Transverse colon (tissue), 4 donors: ENCODE measurements at regions not wholly inside any gene's neighbourhood (a gene's known extent, or its start where the extent isn't known, plus 50 kb on each side); places are given as distances from the start of the nearest gene placed in this dataset.
A peak's percentile ranks its signal among the peaks of the same experiment; 100 is the strongest.

Experiments
- DNase-seq: peaks from one replicate; pipeline ENCODE4 v3.0.0-alpha.2; 2019
- H3K27ac ChIP-seq, 4 donors: fragments of 200-600 bp; sonication (generic); 2 replicates each; pipeline ENCODE4 v1.5.1; 2016 to 2018; ENCODE audit warnings: inconsistent platforms in 4 of 4
- H3K27me3 ChIP-seq: fragments of 200-600 bp; sonication (generic); 2 replicates; pipeline ENCODE4 v1.5.1; 2017; ENCODE audit warnings: inconsistent platforms
- H3K36me3 ChIP-seq, 4 donors: fragments of 200-600 bp; sonication (generic); 2 replicates each; pipeline ENCODE4 v1.5.1; 2017 to 2019; ENCODE audit warnings: inconsistent platforms in 4 of 4
- H3K4me1 ChIP-seq, 4 donors: fragments of 200-600 bp; sonication (generic); 2 replicates each; pipeline ENCODE4 v1.5.1; 2017 to 2020; ENCODE audit warnings: inconsistent platforms in 4 of 4
- H3K4me3 ChIP-seq, 4 donors: fragments of 200-600 bp; sonication (generic); 1 replicate in 1 of 4; 2 replicates in 3 of 4; pipeline versions ENCODE4 v1.5.1 to v1.6.1; 2017 to 2019; ENCODE audit warnings: inconsistent platforms in 4 of 4
- H3K9me3 ChIP-seq, 2 donors: fragments of 200-600 bp; sonication (generic); 2 replicates each; pipeline ENCODE4 v1.5.1; 2017 to 2019; ENCODE audit warnings: inconsistent platforms in 2 of 2
- CTCF ChIP-seq, 5 experiments: fragments of 200-600 bp in 3 of 5; fragments of 450-650 bp in 2 of 5; sonication (generic) in 3 of 5; IDR thresholded peaks; 1 replicate in 2 of 5; 2 replicates in 3 of 5; pipeline ENCODE4 v1.5.1; 2016 to 2017; ENCODE audit warnings: antibody characterized with exemption in 5 of 5, inconsistent platforms in 3 of 5, mild to moderate bottlenecking in 2 of 5, moderate library complexity in 1 of 5
- EP300 ChIP-seq: sonication (generic); formaldehyde crosslinking; IDR thresholded peaks from one replicate; pipeline ENCODE4 v1.6.1; 2017; ENCODE audit warnings: antibody characterized with exemption, low read depth
- POLR2A ChIP-seq: fragments of 450-650 bp; IDR thresholded peaks from one replicate; pipeline ENCODE4 v1.6.1; 2016; ENCODE audit warnings: antibody characterized with exemption, mild to moderate bottlenecking, moderate library complexity
- POLR2AphosphoS5 ChIP-seq, 3 donors: sonication (generic); formaldehyde crosslinking; IDR thresholded peaks; one replicate each; pipeline ENCODE4 v1.6.1; 2016; ENCODE audit warnings: antibody characterized with exemption in 3 of 3
- WGBS, 2 donors: methylation state at CpG; one replicate each; pipeline ENCODE4 v1.1.5; 2018; ENCODE audit warnings: low coverage in 1 of 2; 5-methylcytosine and 5-hydroxymethylcytosine counted together
- in situ Hi-C, 4 donors: fragments of 200-750 bp; cut with MboI; loops; one replicate each; pipeline versions ENCODE4 v1.15.0 to v1.15.1; 2017; ENCODE audit warnings: low sequenced_read_pairs in 3 of 4, low pct_ligation_motif_present in 1 of 4, low pct_unique_long_range_greater_than_20kb in 1 of 4
- intact Hi-C: fragments of 100-400 bp; cut with DNase I; formaldehyde crosslinking; loops from one replicate; pipeline ENCODE4 v1.15.1; 2023; ENCODE audit warnings: low total_unique reads

- no peak for TF ChIP-seq POLR2A
- TF ChIP-seq CTCF (IDR thresholded peaks at IDR 0.05) = peak in 1 of 5 experiments; percentile 11
- TF ChIP-seq EP300 = no peak
- no peak for TF ChIP-seq POLR2AphosphoS5 (IDR thresholded peaks at IDR 0.05)
- no peaks in the 10 kb centered on the region for H3K36me3 ChIP-seq
- H3K27ac ChIP-seq = no peak overlapping the region
- intact Hi-C loops = no loop called here
- no peaks in the 10 kb centered on the region for H3K4me1 ChIP-seq
- DNase-seq = no peak
- H3K27me3 ChIP-seq = no peaks in the 10 kb centered on the region
- in situ Hi-C loops = no loop called here
- no peak overlapping the region for H3K4me3 ChIP-seq
- no peaks in the 10 kb centered on the region for H3K9me3 ChIP-seq
Measured at GRCh38 chr7:17063045-17063383, 181.2 kb upstream of the AGR3 start.

- in situ Hi-C loops (no loop called here), intact Hi-C loops (no loop called here)
- TF ChIP-seq POLR2AphosphoS5 (IDR thresholded peaks at IDR 0.05) (no peak), POLR2A (no peak), CTCF (IDR thresholded peaks at IDR 0.05) (no peak), EP300 (no peak)
Measured at GRCh38 chr7:17067691-17068090, 185.9 kb upstream of the AGR3 start.

GRCh38 chr7:17069146-17069545, 187.4 kb upstream of the AGR3 start:
- no peak for DNase-seq
- Histone ChIP-seq H3K9me3 (no peaks in the 10 kb centered on the region), H3K4me3 (no peak overlapping the region), H3K27me3 (no peaks in the 10 kb centered on the region), H3K4me1 (no peaks in the 10 kb centered on the region), H3K27ac (no peak overlapping the region), H3K36me3 (no peaks in the 10 kb centered on the region)
- WGBS, 2 donors = 70 to 100% methylated on average over 3 to 4 of the region's 4 CpGs
- in situ Hi-C loops = no loop called here
- intact Hi-C loops = no loop called here
- TF ChIP-seq EP300 (no peak), POLR2A (no peak), CTCF (IDR thresholded peaks at IDR 0.05) (no peak), POLR2AphosphoS5 (IDR thresholded peaks at IDR 0.05) (no peak)

More at GRCh38 chr7:17067691-17068090, 185.9 kb upstream of the AGR3 start:
- H3K4me1 ChIP-seq = no peaks in the 10 kb centered on the region
- DNase-seq = no peak
- WGBS, 2 donors = 47 to 63% methylated on average over 1 of the region's 1 CpG
- no peak overlapping the region for H3K27ac ChIP-seq
- no peaks in the 10 kb centered on the region for H3K36me3 ChIP-seq
- no peaks in the 10 kb centered on the region for H3K9me3 ChIP-seq
- H3K4me3 ChIP-seq = no peak overlapping the region
- no peaks in the 10 kb centered on the region for H3K27me3 ChIP-seq

- no peaks in the 10 kb centered on the region for H3K4me1 ChIP-seq
- WGBS, 2 donors = 84% methylated on average over 1 of the region's 1 CpG; no CpG with 5 or more reads in 1 of the 2 donors
- in situ Hi-C loops (no loop called here), intact Hi-C loops (no loop called here)
- no peaks in the 10 kb centered on the region for H3K9me3 ChIP-seq
- H3K36me3 ChIP-seq = no peaks in the 10 kb centered on the region
- no peak overlapping the region for H3K4me3 ChIP-seq
- H3K27ac ChIP-seq = no peak overlapping the region
- H3K27me3 ChIP-seq = no peaks in the 10 kb centered on the region
- TF ChIP-seq POLR2AphosphoS5 (IDR thresholded peaks at IDR 0.05) (no peak), EP300 (no peak), CTCF (IDR thresholded peaks at IDR 0.05) (no peak)
- no peak for DNase-seq
Measured at GRCh38 chr7:17070231-17070708, 188.5 kb upstream of the AGR3 start.
